Endothelial cell of umbilical vein (primary cell): ENCODE measurements at regions not wholly inside any gene's neighbourhood (a gene's known extent, or its start where the extent isn't known, plus 50 kb on each side); places are given as distances from the start of the nearest gene placed in this dataset.

Source experiments
- BruUV-seq: library from RNA; stranded (reverse); fragments of 400-500 nt; replicated peaks from 2 replicates; lab custom pipeline; 2021; lab: Mats Ljungman, UMichigan
- CTCF ChIA-PET: fragments of 300-600, 350-600 bp; sonication (Branson Sonifier 250); formaldehyde crosslinking; loops from one replicate; lab custom pipeline; 2021; ENCODE audit warnings: antibody characterized with exemption, inconsistent platforms; lab: Charles Lee
- POLR2A ChIA-PET: fragments of 300-600, 350-600 bp; sonication (Branson Sonifier 250); formaldehyde crosslinking; loops from one replicate; lab custom pipeline; 2021; ENCODE audit warnings: antibody characterized with exemption, inconsistent platforms; lab: Charles Lee
- DNase-seq: peaks from one replicate; pipeline ENCODE4 v3.0.0-alpha.2; 2011; ENCODE audit warnings: low read depth, low spot score
- FAIRE-seq: peaks from 2 replicates; lab custom pipeline; 2011; peaks lifted over from hg19 to GRCh38; lab: Jason Lieb, UNC
- H2AFZ ChIP-seq: 2 replicates; pipeline ENCODE4 v1.6.0; 2012; ENCODE audit warnings: low read depth, low read length, control low read depth, inconsistent platforms
- H3K27ac ChIP-seq: 2 replicates; pipeline ENCODE4 v1.5.1; 2011; ENCODE audit warnings: low read depth, mild to moderate bottlenecking, control low read depth, low read length, moderate library complexity; ENCODE audit not compliant: insufficient read depth
- H3K27me3 ChIP-seq, 2 experiments: 2 replicates each; pipeline versions ENCODE4 v1.6.0 to v1.6.1; 2011; ENCODE audit warnings: low read length in 2 of 2, mixed read lengths in 1 of 2; ENCODE audit not compliant: control insufficient read depth in 2 of 2, insufficient read depth in 2 of 2
- H3K36me3 ChIP-seq, 2 experiments: 2 replicates in 1 of 2; 3 replicates in 1 of 2; pipeline ENCODE4 v1.5.1; 2011; ENCODE audit warnings: low read length in 2 of 2, mild to moderate bottlenecking in 1 of 2, moderate library complexity in 1 of 2; ENCODE audit not compliant: control insufficient read depth in 2 of 2, insufficient read depth in 2 of 2; ENCODE audit errors: extremely low read depth in 1 of 2
- H3K4me1 ChIP-seq: 3 replicates; pipeline ENCODE4 v1.5.1; 2011; ENCODE audit warnings: mild to moderate bottlenecking, low read length; ENCODE audit not compliant: control insufficient read depth, insufficient read depth; ENCODE audit errors: extremely low read depth
- H3K4me2 ChIP-seq: 2 replicates; pipeline ENCODE4 v1.6.1; 2011; ENCODE audit warnings: low read length, control low read depth, mixed read lengths; ENCODE audit not compliant: insufficient read depth
- H3K4me3 ChIP-seq, 3 experiments: fragments of 200-600 bp in 1 of 3; sonication (generic), shearing (Covaris generic) in 1 of 3; replicated peaks in 1 of 3; 2 replicates each; pipeline ENCODE4 v1.5.1; 2011 to 2016; ENCODE audit warnings: control low read depth in 3 of 3, low read length in 3 of 3, mild to moderate bottlenecking in 2 of 3, inconsistent platforms in 1 of 3, low read depth in 1 of 3, moderate library complexity in 1 of 3; ENCODE audit not compliant: insufficient read depth in 1 of 3
- H3K79me2 ChIP-seq: 2 replicates; pipeline ENCODE4 v1.6.0; 2012; ENCODE audit warnings: low read length, inconsistent platforms; ENCODE audit not compliant: control insufficient read depth, insufficient read depth
- H3K9ac ChIP-seq: replicated peaks from 2 replicates; pipeline ENCODE3; 2011; ENCODE audit warnings: low read length, control low read depth; ENCODE audit not compliant: insufficient read depth; ENCODE audit errors: extremely low read depth
- H3K9me1 ChIP-seq: replicated peaks from 3 replicates; pipeline ENCODE4 v1.6.0; 2011; ENCODE audit warnings: mild to moderate bottlenecking, low read length; ENCODE audit not compliant: control insufficient read depth, insufficient read depth; ENCODE audit errors: extremely low read depth
- H3K9me3 ChIP-seq: replicated peaks from 2 replicates; pipeline ENCODE4 v1.5.1; 2012; ENCODE audit warnings: low read length, inconsistent platforms; ENCODE audit not compliant: control insufficient read depth, insufficient read depth
- H4K20me1 ChIP-seq: replicated peaks from 2 replicates; pipeline ENCODE3; 2011; ENCODE audit warnings: mild to moderate bottlenecking, low read length; ENCODE audit not compliant: control insufficient read depth, insufficient read depth; ENCODE audit errors: extremely low read depth
- CTCF ChIP-seq, 2 donors: IDR thresholded peaks; 1 replicate in 1 of 2; 2 replicates in 1 of 2; pipeline ENCODE4 v1.5.1; 2011; ENCODE audit warnings: low read length in 2 of 2, mild to moderate bottlenecking in 2 of 2, moderate library complexity in 2 of 2, control low read depth in 1 of 2, inconsistent platforms in 1 of 2, low read depth in 1 of 2; ENCODE audit not compliant: insufficient read depth in 1 of 2; ENCODE audit errors: extremely low read depth in 1 of 2
- EZH2 ChIP-seq: IDR thresholded peaks from 2 replicates; pipeline ENCODE4 v1.6.1; 2012; ENCODE audit warnings: borderline replicate concordance, low read depth, mild to moderate bottlenecking, moderate library complexity, low read length, inconsistent platforms; ENCODE audit not compliant: severe bottlenecking
- FOS ChIP-seq: IDR thresholded peaks from 2 replicates; pipeline ENCODE4 v1.6.1; 2011; ENCODE audit warnings: mild to moderate bottlenecking, low read length, moderate library complexity, borderline replicate concordance; ENCODE audit not compliant: insufficient read depth
- GATA2 ChIP-seq: IDR thresholded peaks from 2 replicates; pipeline ENCODE4 v1.7.0; 2011; ENCODE audit warnings: low read depth, mild to moderate bottlenecking, moderate library complexity, mixed read lengths, low read length; ENCODE audit not compliant: insufficient read length, insufficient read depth
- JUN ChIP-seq: IDR thresholded peaks from 2 replicates; pipeline ENCODE4 v1.6.1; 2011; ENCODE audit warnings: borderline replicate concordance, low read depth; ENCODE audit not compliant: insufficient read length, insufficient read depth
- MAX ChIP-seq: IDR thresholded peaks from 2 replicates; pipeline ENCODE4 v1.6.1; 2011; ENCODE audit not compliant: insufficient read depth, insufficient read length
- MYC ChIP-seq: IDR thresholded peaks from one replicate; pipeline ENCODE4 v1.6.1; 2011; ENCODE audit warnings: mild to moderate bottlenecking, low read depth, low read length
- POLR2AphosphoS5 ChIP-seq: IDR thresholded peaks from 2 replicates; pipeline ENCODE4 v1.6.1; 2012; ENCODE audit warnings: low read depth, mild to moderate bottlenecking, control low read depth, low read length, moderate library complexity; ENCODE audit not compliant: insufficient read depth
- dilution Hi-C: fragments of 300-500 bp; cut with MboI; formaldehyde crosslinking; loops from one replicate; pipeline ENCODE4 v1.15.0; 2019; ENCODE audit warnings: low sequenced_read_pairs; ENCODE audit not compliant: extremely low pct_ligation_motif_present
- intact Hi-C: fragments of 100-400 bp; cut with micrococcal nuclease; formaldehyde crosslinking; loops from one replicate; pipeline ENCODE4 v1.10.0; 2022

GRCh38 chr10:78354101-78354500, 320.4 kb downstream of the RPS24 start:
- FAIRE-seq (no peak), DNase-seq (no peak)
- Histone ChIP-seq H3K79me2 (no peaks in the 10 kb centered on the region), H3K36me3 (no peaks in the 10 kb centered on the region), H3K4me3 (no peak overlapping the region), H3K27ac (no peak overlapping the region), H3K9me3 (no peaks in the 10 kb centered on the region), H3K4me2 (no peak overlapping the region), H3K9ac (no peak overlapping the region), H2AFZ (no peak overlapping the region), H3K4me1 (no peaks in the 10 kb centered on the region), H3K27me3 (peaks cover 0 to 6% of the 10 kb centered on the region in 2 experiments), H4K20me1 (no peaks in the 10 kb centered on the region), H3K9me1 (no peaks in the 10 kb centered on the region)
- ChIA-PET CTCF (interaction anchor here (1.0 to 1.3 kb wide), 2 partner anchors 19 to 48 kb away, joined by 3 read pairs; no protein-coding TSS in a partner anchor), POLR2A (no interaction called here)
- dilution Hi-C loops (no loop called here), intact Hi-C loops (no loop called here)
- no TSS peak for BruUV-seq
- no peak for TF ChIP-seq MYC
- no peak for TF ChIP-seq GATA2
- no peak for TF ChIP-seq FOS
- TF ChIP-seq CTCF (IDR thresholded peaks at IDR 0.05; ENCODE audit: extremely low read depth in 1 of 2, insufficient read depth in 1 of 2, low read depth in 1 of 2, low read length in 2 of 2) = no peak
- no peak for TF ChIP-seq POLR2AphosphoS5
- no peak for TF ChIP-seq EZH2
- TF ChIP-seq MAX = no peak
- TF ChIP-seq JUN = no peak
